Keratinocyte (primary cell): ENCODE measurements at regions not wholly inside any gene's neighbourhood (a gene's known extent, or its start where the extent isn't known, plus 50 kb on each side); places are given as distances from the start of the nearest gene placed in this dataset.

Source experiments
- EZH2 ChIP-seq: IDR thresholded peaks from one replicate; pipeline ENCODE4 v1.6.1; 2012; ENCODE audit warnings: inconsistent platforms, mild to moderate bottlenecking, low read length, moderate library complexity
- TF ChIP-seq, protein P1 (sequence below), 3 experiments: IDR thresholded peaks in 1 of 3; conservative IDR thresholded peaks in 1 of 3; optimal IDR thresholded peaks in 1 of 3; 2 replicates in 2 of 3; 3 replicates in 1 of 3; pipeline versions ENCODE3 to v1.5.1; 2011; ENCODE audit warnings: low read length in 3 of 3, mild to moderate bottlenecking in 3 of 3, moderate library complexity in 2 of 3, control low read depth in 1 of 3, inconsistent platforms in 1 of 3; ENCODE audit not compliant: insufficient read depth in 2 of 3; ENCODE audit errors: extremely low read depth in 1 of 3

DNA sequence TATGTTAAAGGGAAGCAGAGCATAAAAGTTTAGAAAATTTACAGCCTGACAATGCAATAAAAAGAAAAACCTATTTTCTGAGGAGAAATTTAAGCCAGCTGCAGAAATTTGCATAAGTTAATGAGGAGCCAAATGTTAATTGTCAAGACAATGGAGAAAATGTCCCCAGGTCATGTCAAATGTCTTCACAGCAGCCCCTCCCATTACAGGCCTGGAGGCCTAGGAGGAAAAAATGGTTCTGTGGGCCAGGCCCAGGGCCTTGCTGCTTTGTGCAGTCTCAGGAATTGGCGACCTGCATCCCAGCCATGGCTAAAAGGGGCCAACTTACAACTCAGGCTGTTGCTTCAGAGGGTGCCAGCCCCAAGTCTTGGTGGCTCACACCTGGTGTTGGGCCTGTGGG lies 275.4 kb upstream of the RPS6KA3 start:
- TF ChIP-seq EZH2 = no peak
- TF ChIP-seq, protein P1, sequence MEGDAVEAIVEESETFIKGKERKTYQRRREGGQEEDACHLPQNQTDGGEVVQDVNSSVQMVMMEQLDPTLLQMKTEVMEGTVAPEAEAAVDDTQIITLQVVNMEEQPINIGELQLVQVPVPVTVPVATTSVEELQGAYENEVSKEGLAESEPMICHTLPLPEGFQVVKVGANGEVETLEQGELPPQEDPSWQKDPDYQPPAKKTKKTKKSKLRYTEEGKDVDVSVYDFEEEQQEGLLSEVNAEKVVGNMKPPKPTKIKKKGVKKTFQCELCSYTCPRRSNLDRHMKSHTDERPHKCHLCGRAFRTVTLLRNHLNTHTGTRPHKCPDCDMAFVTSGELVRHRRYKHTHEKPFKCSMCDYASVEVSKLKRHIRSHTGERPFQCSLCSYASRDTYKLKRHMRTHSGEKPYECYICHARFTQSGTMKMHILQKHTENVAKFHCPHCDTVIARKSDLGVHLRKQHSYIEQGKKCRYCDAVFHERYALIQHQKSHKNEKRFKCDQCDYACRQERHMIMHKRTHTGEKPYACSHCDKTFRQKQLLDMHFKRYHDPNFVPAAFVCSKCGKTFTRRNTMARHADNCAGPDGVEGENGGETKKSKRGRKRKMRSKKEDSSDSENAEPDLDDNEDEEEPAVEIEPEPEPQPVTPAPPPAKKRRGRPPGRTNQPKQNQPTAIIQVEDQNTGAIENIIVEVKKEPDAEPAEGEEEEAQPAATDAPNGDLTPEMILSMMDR (optimal IDR thresholded peaks at IDR 0.05 in 1 of 3, IDR thresholded peaks at IDR 0.05 in 1 of 3, conservative IDR thresholded peaks at IDR 0.05 in 1 of 3; ENCODE audit: extremely low read depth in 1 of 3, insufficient read depth in 2 of 3, low read length in 3 of 3) = no peak
